WI38 (cell line): ENCODE measurements at regions not wholly inside any gene's neighbourhood (a gene's known extent, or its start where the extent isn't known, plus 50 kb on each side); places are given as distances from the start of the nearest gene placed in this dataset.

Experiments
- H3K4me3 ChIP-seq: 2 replicates; pipeline ENCODE4 v1.5.1; 2011; ENCODE audit warnings: low read depth, mild to moderate bottlenecking, control low read depth, low read length
- TF ChIP-seq, protein P1 (sequence below): IDR thresholded peaks from 2 replicates; pipeline ENCODE4 v1.5.1; 2012; ENCODE audit warnings: low read depth, mild to moderate bottlenecking, control low read depth, low read length

DNA sequence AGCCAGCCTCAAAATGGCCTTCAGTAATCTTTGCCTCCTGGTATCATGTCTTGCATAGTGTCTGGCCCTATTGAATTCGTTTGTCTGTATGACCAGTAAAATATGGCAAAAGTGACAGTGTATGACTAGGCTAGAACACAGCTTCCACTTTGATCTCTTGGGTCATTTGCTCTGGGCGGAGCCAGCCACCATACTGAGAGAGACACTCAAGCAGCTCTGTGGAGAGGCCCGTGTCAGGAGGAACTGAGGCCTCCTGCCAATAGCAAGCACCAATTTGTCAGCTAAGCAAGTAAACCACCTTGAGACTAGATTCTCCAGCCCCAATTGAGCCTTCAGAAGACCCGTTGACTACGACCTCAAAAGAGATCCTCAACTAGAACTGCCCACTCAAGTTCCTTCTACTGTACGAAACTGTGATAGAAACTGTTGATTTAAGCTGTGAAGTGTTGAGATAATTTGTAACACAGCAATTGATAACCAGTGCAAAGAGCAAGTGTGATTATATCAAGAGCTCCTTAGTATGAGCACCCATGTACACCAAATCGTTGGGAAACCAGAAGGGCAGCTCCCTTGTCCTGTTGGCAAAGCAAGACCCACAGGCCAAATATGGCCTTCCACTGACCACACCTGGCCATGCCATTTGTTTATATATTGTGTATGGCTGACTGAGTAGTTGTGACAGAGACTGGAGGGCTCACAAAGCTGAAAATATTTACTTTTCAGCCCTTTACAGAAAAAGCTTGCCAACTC lies 52.7 kb upstream of the SERBP1 start:
- H3K4me3 ChIP-seq: no peak overlapping the region

DNA sequence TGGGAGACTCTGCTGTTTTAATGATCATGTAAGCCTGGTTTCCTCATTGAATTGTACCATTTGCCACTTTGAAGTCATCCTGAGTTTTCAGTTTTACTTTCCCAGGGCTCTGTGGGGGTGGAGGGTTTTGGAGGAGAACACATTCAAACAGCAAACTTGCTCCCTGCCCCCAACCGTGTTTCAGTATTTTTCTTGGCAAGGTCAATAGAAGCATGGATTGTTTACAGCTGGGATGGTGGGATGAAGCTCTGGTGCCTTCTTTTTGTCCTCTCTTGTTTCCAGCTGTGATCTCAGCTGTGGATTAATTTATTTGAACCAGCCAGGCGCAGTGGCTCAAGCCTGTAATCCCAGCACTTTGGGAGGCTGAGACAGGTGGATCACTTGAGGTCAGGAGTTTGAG lies 54.3 kb upstream of the SERBP1 start:
- TF ChIP-seq, protein P1, sequence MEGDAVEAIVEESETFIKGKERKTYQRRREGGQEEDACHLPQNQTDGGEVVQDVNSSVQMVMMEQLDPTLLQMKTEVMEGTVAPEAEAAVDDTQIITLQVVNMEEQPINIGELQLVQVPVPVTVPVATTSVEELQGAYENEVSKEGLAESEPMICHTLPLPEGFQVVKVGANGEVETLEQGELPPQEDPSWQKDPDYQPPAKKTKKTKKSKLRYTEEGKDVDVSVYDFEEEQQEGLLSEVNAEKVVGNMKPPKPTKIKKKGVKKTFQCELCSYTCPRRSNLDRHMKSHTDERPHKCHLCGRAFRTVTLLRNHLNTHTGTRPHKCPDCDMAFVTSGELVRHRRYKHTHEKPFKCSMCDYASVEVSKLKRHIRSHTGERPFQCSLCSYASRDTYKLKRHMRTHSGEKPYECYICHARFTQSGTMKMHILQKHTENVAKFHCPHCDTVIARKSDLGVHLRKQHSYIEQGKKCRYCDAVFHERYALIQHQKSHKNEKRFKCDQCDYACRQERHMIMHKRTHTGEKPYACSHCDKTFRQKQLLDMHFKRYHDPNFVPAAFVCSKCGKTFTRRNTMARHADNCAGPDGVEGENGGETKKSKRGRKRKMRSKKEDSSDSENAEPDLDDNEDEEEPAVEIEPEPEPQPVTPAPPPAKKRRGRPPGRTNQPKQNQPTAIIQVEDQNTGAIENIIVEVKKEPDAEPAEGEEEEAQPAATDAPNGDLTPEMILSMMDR: no peak
- no peak overlapping the region for H3K4me3 ChIP-seq

More for the DNA sequence above, 52.7 kb upstream of the SERBP1 start:
- TF ChIP-seq, protein P1: no peak

DNA sequence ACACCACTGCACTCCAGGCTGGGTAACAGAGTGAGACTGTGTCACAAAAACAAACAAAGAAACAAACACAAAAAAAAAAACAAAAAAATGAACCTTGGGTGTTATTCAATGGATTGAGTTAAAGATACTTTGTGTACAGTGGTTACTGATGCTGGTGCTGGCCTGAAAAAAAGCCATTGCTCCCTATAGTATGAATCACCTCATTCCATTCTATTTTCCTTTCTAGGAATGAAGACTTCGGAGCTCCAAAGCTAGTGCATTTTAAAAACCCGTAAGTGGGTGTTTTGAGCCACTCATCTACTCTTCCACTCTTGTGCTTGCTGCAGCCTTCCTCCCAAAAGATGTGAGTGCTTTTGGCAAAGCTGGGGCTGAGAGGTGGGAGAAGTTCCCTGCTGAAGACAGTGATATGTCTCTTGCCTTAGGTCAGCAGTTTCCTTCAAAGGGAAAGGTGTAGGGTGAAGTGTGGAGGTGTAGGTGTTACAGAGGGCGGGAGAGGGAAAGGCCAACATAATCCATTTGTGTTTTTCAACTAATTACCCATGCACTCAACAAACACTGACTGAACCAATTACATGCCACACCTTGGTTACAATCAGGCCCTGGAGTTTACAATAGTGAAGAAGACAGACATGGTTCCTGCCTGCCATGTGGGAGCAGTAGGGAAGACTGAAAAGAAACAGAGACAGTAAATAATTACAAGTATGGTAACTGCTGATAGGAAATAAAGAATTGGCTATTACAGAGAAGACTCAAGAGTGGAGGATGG lies 55.0 kb upstream of the SERBP1 start:
- H3K4me3 ChIP-seq: no peak overlapping the region
- TF ChIP-seq, protein P1: no peak

DNA sequence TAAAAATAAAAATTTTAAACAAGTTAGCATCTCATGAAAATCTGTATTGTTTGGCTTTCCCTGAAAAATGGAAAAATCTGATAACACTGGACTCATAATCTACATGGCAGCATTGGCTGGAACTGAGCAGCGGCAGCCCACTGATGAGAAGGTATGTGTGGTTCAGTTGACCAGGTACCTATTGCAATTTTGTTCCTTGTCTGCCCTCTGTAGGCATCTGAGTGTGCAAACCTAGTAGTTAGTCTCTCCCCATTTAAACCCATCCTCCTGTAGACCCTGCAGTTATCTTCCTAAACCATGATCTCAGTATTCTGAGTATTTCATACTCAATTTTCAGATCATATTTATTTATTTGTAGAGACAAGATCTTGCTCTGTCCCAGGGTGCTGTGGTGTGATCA lies 59.4 kb upstream of the SERBP1 start:
- no peak overlapping the region for H3K4me3 ChIP-seq
- TF ChIP-seq, protein P1: no peak

DNA sequence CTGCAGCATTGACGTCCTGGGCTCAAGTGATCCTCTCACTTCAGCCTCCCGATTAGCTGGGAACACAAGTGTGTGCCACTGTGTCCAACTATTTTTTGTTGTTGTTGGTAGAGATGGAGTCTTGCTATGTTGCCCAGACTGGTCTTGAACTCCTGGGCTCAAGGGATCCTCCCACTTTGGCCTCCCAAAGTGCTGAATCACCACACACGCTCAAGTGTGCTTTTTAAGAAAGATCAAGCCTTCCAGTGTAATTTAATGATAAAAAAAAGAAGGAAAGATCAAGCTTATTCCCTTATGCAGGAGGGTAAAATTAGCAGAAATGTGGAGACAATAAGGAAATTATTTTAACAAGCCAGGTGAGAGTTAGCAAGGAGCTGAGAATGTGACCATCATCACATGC lies 61.1 kb upstream of the SERBP1 start:
- TF ChIP-seq, protein P1: no peak
- no peak overlapping the region for H3K4me3 ChIP-seq

DNA sequence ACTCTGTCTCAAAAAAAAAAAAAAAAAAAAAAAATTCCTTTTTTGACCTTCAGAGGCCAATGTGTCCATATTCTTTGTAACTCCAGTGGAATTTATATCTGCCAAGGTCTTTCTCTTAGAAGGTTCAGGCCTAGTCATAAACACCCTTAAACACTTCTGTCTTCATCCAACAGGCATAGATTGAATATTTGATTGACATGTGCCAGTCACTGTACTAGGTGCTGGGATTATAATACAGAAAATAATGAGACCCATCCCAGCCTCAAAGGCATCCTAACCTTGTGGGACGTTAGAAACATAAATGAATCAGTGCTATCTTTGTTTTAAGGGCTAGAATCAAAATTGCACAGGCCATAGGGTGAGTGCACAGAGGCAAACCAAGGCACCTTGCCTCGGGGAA lies 62.9 kb upstream of the SERBP1 start:
- TF ChIP-seq, protein P1: no peak

DNA sequence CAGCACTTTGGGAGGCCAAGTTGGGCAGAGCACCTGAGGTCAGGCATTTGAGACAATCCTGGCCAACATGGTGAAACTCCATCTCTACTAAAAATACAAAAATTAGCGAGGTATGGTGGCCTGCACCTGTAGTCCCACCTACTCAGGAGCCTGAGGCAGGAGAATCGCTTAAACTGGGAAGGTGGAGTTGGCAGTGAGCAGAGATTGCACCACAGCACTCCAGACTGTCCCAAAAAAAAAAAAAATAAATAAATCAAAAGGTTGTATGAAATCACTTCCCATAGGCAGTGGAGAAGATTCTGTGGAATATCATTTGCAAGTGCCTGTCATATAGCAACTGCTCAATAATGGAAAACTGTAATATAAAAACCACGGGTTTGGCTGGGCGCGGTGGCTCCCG lies 65.1 kb upstream of the SERBP1 start:
- TF ChIP-seq, protein P1: no peak

More for the DNA sequence above, 62.9 kb upstream of the SERBP1 start:
- no peak overlapping the region for H3K4me3 ChIP-seq

More for the DNA sequence above, 65.1 kb upstream of the SERBP1 start:
- no peak overlapping the region for H3K4me3 ChIP-seq
